ENCODE measurements at regions not wholly inside any gene's neighbourhood (a gene's known extent, or its start where the extent isn't known, plus 50 kb on each side); places are given as distances from the start of the nearest gene placed in this dataset.

- Mint-ChIP-seq H3K36me3 (ENCODE audit: low read depth) (peaks cover 3% of the 10 kb centered on the region), H3K4me1 (peaks cover 18% of the 10 kb centered on the region), H3K9me3 (peaks cover 8% of the 10 kb centered on the region), H3K27me3 (ENCODE audit: low read depth) (peaks cover 3% of the 10 kb centered on the region), H3K4me3 (no peak overlapping the region), H3K27ac (ENCODE audit: unreplicated experiment) (peak overlapping the region; percentile 85)
- DNase-seq (ENCODE audit: low read depth, low spot score), result no peak
- no peak for TF ChIP-seq CTCF (conservative IDR thresholded peaks at IDR 0.05)
Measured at GRCh38 chr9:124191691-124192395, 65.9 kb upstream of the NEK6 start.

- H3K4me1 Mint-ChIP-seq, result peaks cover 2% of the 10 kb centered on the region
- no peak overlapping the region for H3K27ac Mint-ChIP-seq (ENCODE audit: unreplicated experiment)
- H3K36me3 Mint-ChIP-seq (ENCODE audit: low read depth), result peaks cover 3% of the 10 kb centered on the region
Measured at GRCh38 chr9:124196814-124197176, 61.0 kb upstream of the NEK6 start.

GRCh38 chr9:124197177-124198095, 60.3 kb upstream of the NEK6 start:
- DNase-seq (ENCODE audit: low read depth, low spot score), result no peak
- H3K4me1 Mint-ChIP-seq, result peaks cover 3% of the 10 kb centered on the region
- H3K36me3 Mint-ChIP-seq (ENCODE audit: low read depth), result peaks cover 3% of the 10 kb centered on the region
- TF ChIP-seq CTCF (conservative IDR thresholded peaks at IDR 0.05), result no peak
- peaks cover 8% of the 10 kb centered on the region for H3K9me3 Mint-ChIP-seq
- no peaks in the 10 kb centered on the region for H3K27me3 Mint-ChIP-seq (ENCODE audit: low read depth)
- no peak overlapping the region for H3K27ac Mint-ChIP-seq (ENCODE audit: unreplicated experiment)
- H3K4me3 Mint-ChIP-seq, result no peak overlapping the region

More at GRCh38 chr9:124196814-124197176, 61.0 kb upstream of the NEK6 start:
- Mint-ChIP-seq H3K27me3 (ENCODE audit: low read depth) (no peaks in the 10 kb centered on the region), H3K9me3 (peaks cover 8% of the 10 kb centered on the region), H3K4me3 (no peak overlapping the region)
- TF ChIP-seq CTCF (conservative IDR thresholded peaks at IDR 0.05), result no peak
- DNase-seq (ENCODE audit: low read depth, low spot score), result no peak

- H3K36me3 Mint-ChIP-seq (ENCODE audit: low read depth), result peaks cover 3% of the 10 kb centered on the region
- H3K27me3 Mint-ChIP-seq (ENCODE audit: low read depth), result no peaks in the 10 kb centered on the region
- no peak overlapping the region for H3K27ac Mint-ChIP-seq (ENCODE audit: unreplicated experiment)
- DNase-seq (ENCODE audit: low read depth, low spot score), result no peak
- H3K4me3 Mint-ChIP-seq, result no peak overlapping the region
- no peak for TF ChIP-seq CTCF (conservative IDR thresholded peaks at IDR 0.05)
- H3K9me3 Mint-ChIP-seq, result peaks cover 8% of the 10 kb centered on the region
- peaks cover 6% of the 10 kb centered on the region for H3K4me1 Mint-ChIP-seq
Measured at GRCh38 chr9:124198331-124198730, 59.4 kb upstream of the NEK6 start.

- H3K4me1 Mint-ChIP-seq, result peaks cover 6% of the 10 kb centered on the region
- peaks cover 3% of the 10 kb centered on the region for H3K36me3 Mint-ChIP-seq (ENCODE audit: low read depth)
- no peak overlapping the region for H3K4me3 Mint-ChIP-seq
- no peak overlapping the region for H3K27ac Mint-ChIP-seq (ENCODE audit: unreplicated experiment)
- DNase-seq (ENCODE audit: low read depth, low spot score), result no peak
- H3K9me3 Mint-ChIP-seq, result peaks cover 8% of the 10 kb centered on the region
- no peak for TF ChIP-seq CTCF (conservative IDR thresholded peaks at IDR 0.05)
- no peaks in the 10 kb centered on the region for H3K27me3 Mint-ChIP-seq (ENCODE audit: low read depth)
Measured at GRCh38 chr9:124198948-124199347, 58.8 kb upstream of the NEK6 start.
